Lung (tissue), 11 donors: ENCODE measurements at regions not wholly inside any gene's neighbourhood (a gene's known extent, or its start where the extent isn't known, plus 50 kb on each side); places are given as distances from the start of the nearest gene placed in this dataset.

ENCODE experiments used
- ATAC-seq: fragments of 200-7000 bp; cut with Tn5 transposase; one replicate; pipeline ENCODE4 v1.9.1; 2020; ENCODE audit warnings: moderate number of reproducible peaks; ENCODE audit not compliant: insufficient read depth, low FRiP score
- DNase-seq, 3 donors: peaks; one replicate each; pipeline ENCODE4 v3.0.0-alpha.2; 2013 to 2017
- H3K27ac ChIP-seq, 2 donors: one replicate each; pipeline ENCODE4 v1.5.1; 2013; ENCODE audit warnings: mild to moderate bottlenecking in 2 of 2, moderate library complexity in 2 of 2, control low read depth in 1 of 2, inconsistent platforms in 1 of 2, low read depth in 1 of 2, low read length in 1 of 2
- H3K27me3 ChIP-seq, 3 donors: one replicate each; pipeline ENCODE4 v1.5.1; 2013; ENCODE audit warnings: low read length in 2 of 3; ENCODE audit not compliant: control insufficient read depth in 3 of 3, insufficient read depth in 3 of 3
- H3K36me3 ChIP-seq, 4 donors: one replicate each; pipeline ENCODE4 v1.5.1; 2013; ENCODE audit warnings: low read length in 4 of 4, mild to moderate bottlenecking in 1 of 4, moderate library complexity in 1 of 4; ENCODE audit not compliant: control insufficient read depth in 4 of 4, insufficient read depth in 4 of 4
- H3K4me1 ChIP-seq, 5 donors: one replicate each; pipeline ENCODE4 v1.5.1; 2013; ENCODE audit warnings: low read length in 5 of 5, mild to moderate bottlenecking in 2 of 5, moderate library complexity in 1 of 5; ENCODE audit not compliant: control insufficient read depth in 5 of 5, insufficient read depth in 5 of 5
- H3K4me3 ChIP-seq: one replicate; pipeline ENCODE4 v1.5.1; 2013; ENCODE audit warnings: mild to moderate bottlenecking, control low read depth, moderate library complexity
- H3K9ac ChIP-seq, 2 donors: one replicate each; pipeline ENCODE4 v1.5.1; 2013; ENCODE audit warnings: low read length in 2 of 2, control low read depth in 1 of 2; ENCODE audit not compliant: insufficient read depth in 1 of 2
- H3K9me3 ChIP-seq, 4 donors: one replicate each; pipeline ENCODE4 v1.5.1; 2013; ENCODE audit warnings: low read length in 3 of 4, mild to moderate bottlenecking in 1 of 4, moderate library complexity in 1 of 4; ENCODE audit not compliant: control insufficient read depth in 4 of 4, insufficient read depth in 3 of 4
- WGBS, 2 donors: extraction: QIAGEN DNeasy Blood & Tissue Kit; methylation state at CpG; one replicate each; pipeline ENCODE4 v1.1.7; 2013; 5-methylcytosine and 5-hydroxymethylcytosine counted together
- TF ChIP-seq, protein P1 (sequence below): IDR thresholded peaks from 2 replicates; pipeline ENCODE4 v1.5.1; 2012; ENCODE audit warnings: mild to moderate bottlenecking; ENCODE audit errors: control extremely low read depth, extremely low read depth
- donor health status: control.
- donor health status: control.
- donor health status: Bipolar disorder and iron deficiency.
- donor health status: healthy.
- donor health status: DM: yes; HTN: yes; CAD: no.

DNA sequence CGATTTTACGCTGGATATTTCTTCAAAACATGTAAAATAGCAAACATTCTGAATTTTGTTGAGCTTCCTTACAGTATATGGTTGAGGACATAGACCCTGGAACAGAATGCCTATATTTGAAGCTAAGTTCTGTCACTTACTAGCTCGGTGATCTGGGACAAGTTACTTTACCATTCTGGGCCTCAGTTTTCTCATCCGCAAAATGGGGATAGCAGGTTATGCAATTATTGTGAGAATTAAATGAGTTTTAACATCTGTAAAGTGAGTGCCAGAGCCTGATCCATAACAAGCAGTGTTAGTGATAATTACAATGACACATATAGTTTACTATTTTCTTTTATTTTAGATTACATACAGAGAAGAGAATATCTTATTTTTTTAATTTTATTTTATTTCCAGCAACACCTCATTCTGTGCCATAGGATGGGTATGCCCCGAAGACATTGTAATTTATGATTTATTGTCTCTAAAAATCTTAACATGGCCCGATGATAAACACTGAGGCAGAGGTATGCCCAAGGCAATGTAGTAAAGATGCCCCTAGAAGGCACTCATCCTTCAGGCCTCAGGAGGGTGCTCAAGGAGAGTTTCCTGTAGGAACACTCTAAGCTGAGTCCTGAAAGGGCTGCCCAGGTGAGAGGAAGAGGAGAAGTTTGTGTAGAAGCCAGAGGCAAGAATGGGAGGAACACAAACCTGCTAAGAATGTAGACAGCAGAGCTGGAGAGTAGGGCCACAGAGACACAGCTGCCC, 250.9 kb downstream of the BCL11A start:
- TF ChIP-seq, protein P1, sequence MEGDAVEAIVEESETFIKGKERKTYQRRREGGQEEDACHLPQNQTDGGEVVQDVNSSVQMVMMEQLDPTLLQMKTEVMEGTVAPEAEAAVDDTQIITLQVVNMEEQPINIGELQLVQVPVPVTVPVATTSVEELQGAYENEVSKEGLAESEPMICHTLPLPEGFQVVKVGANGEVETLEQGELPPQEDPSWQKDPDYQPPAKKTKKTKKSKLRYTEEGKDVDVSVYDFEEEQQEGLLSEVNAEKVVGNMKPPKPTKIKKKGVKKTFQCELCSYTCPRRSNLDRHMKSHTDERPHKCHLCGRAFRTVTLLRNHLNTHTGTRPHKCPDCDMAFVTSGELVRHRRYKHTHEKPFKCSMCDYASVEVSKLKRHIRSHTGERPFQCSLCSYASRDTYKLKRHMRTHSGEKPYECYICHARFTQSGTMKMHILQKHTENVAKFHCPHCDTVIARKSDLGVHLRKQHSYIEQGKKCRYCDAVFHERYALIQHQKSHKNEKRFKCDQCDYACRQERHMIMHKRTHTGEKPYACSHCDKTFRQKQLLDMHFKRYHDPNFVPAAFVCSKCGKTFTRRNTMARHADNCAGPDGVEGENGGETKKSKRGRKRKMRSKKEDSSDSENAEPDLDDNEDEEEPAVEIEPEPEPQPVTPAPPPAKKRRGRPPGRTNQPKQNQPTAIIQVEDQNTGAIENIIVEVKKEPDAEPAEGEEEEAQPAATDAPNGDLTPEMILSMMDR: no peak
- Histone ChIP-seq H3K27ac (no peak overlapping the region), H3K27me3 (no peaks in the 10 kb centered on the region), H3K4me3 (no peak overlapping the region), H3K4me1 (no peaks in the 10 kb centered on the region), H3K9me3 (peaks cover 0 to under 1% (median 0%) of the 10 kb centered on the region in 4 donors), H3K36me3 (no peaks in the 10 kb centered on the region), H3K9ac (no peak overlapping the region)
- no peak for DNase-seq
- WGBS, 2 donors: 94 to 96% methylated on average over 6 of the region's 6 CpGs
- no peak for ATAC-seq

DNA sequence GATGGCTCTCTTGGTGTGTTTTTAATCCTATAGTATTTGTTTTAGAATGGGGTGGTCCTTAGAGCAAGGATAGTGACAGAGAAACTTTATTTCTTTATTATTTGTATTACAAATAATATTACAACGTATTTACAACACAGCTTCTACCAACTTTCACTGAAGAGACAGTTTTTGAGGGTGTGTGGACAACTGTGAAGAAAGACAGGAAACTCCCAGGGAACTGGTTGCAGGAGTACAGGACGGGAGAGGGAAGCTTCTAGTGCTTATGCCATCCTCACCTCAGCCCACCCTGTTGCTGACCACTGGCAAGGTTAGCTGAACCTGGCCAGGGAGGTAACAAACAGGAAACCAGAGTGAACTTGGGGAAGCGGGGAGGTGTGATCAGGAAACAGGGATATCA, 251.7 kb downstream of the BCL11A start:
- Histone ChIP-seq H3K27ac (no peak overlapping the region), H3K4me3 (no peak overlapping the region), H3K27me3 (no peaks in the 10 kb centered on the region), H3K9me3 (peaks cover 0 to 2% (median 0%) of the 10 kb centered on the region in 4 donors), H3K9ac (no peak overlapping the region), H3K36me3 (no peaks in the 10 kb centered on the region), H3K4me1 (no peaks in the 10 kb centered on the region)
- DNase-seq (no peak), ATAC-seq (no peak)
- TF ChIP-seq, protein P1: no peak
- WGBS, 2 donors: 29 to 64% methylated on average over 3 of the region's 3 CpGs

DNA sequence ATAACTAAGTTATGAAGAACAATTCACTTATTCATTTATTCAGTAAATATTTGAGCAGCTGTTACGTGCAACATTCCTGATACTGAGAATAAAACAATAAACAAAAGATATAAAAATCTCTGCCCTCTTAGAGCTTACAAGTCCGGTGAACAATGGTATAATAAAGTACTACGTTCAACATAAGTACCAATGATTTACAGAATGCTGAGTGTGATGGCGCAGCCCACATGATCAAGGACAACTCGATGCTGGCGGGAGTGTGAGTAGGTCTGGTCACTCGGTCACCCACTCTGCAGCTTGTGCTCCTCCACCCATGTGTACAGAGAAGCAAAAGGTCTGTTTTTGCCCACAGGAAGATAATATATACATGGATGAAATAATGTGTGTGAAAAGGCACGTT, 254.3 kb downstream of the BCL11A start:
- DNase-seq (no peak), ATAC-seq (no peak)
- no peaks in the 10 kb centered on the region for H3K27me3 ChIP-seq
- no peak overlapping the region for H3K4me3 ChIP-seq
- H3K27ac ChIP-seq: no peak overlapping the region
- H3K9me3 ChIP-seq: peaks cover 0 to 2% (median 0%) of the 10 kb centered on the region in 4 donors
- no peaks in the 10 kb centered on the region for H3K4me1 ChIP-seq
- TF ChIP-seq, protein P1: no peak
- H3K36me3 ChIP-seq: no peaks in the 10 kb centered on the region
- H3K9ac ChIP-seq: no peak overlapping the region
- WGBS, 2 donors: 79 to 89% methylated on average over 8 of the region's 8 CpGs
